CD8-positive, alpha-beta memory T cell (primary cell): ENCODE measurements at regions not wholly inside any gene's neighbourhood (a gene's known extent, or its start where the extent isn't known, plus 50 kb on each side); places are given as distances from the start of the nearest gene placed in this dataset.
"Not testable (repeated sequence)": the region's sequence is repeated elsewhere in the genome, so short reads cannot be mapped to it uniquely, and the experiment has no call there.

Source experiments
- CTCF ChIA-PET: fragments of 350-600 bp; sonication (Branson Sonifier 250); formaldehyde crosslinking; loops from one replicate; lab custom pipeline; 2021; ENCODE audit warnings: antibody characterized with exemption; lab: Charles Lee
- POLR2A ChIA-PET: fragments of 350-600 bp; sonication (Branson Sonifier 250); formaldehyde crosslinking; loops from one replicate; lab custom pipeline; 2021; ENCODE audit warnings: antibody characterized with exemption; lab: Charles Lee
- DNase-seq, 5 donors: peaks; one replicate each; pipeline versions ENCODE4 v3.0.0 to v3.0.0-alpha.2; 2020 to 2022; ENCODE audit warnings: mixed read lengths in 1 of 5
- H3K27ac ChIP-seq: one replicate; pipeline ENCODE4 v1.7.0; 2013; ENCODE audit warnings: low read depth, mild to moderate bottlenecking, low read length, moderate library complexity
- H3K27me3 ChIP-seq: 2 replicates; pipeline ENCODE4 v1.7.0; 2013; ENCODE audit warnings: low read length, mild to moderate bottlenecking; ENCODE audit not compliant: insufficient read depth, poor library complexity, severe bottlenecking
- H3K36me3 ChIP-seq: 2 replicates; pipeline ENCODE4 v1.7.0; 2013; ENCODE audit warnings: mild to moderate bottlenecking, low read length, moderate library complexity; ENCODE audit not compliant: insufficient read depth
- H3K4me1 ChIP-seq: 2 replicates; pipeline ENCODE4 v1.7.0; 2013; ENCODE audit warnings: mild to moderate bottlenecking, low read length, moderate library complexity; ENCODE audit not compliant: insufficient read depth
- H3K4me3 ChIP-seq: 2 replicates; pipeline ENCODE4 v1.7.0; 2013; ENCODE audit warnings: mild to moderate bottlenecking, low read length
- H3K9me3 ChIP-seq: 2 replicates; pipeline ENCODE4 v1.7.0; 2013; ENCODE audit warnings: mild to moderate bottlenecking, low read length
- H3K27ac Mint-ChIP-seq, 8 donors: one replicate each; pipeline ENCODE4 v1.8.0; 2020 to 2021; ENCODE audit warnings: mixed read lengths in 8 of 8, mild to moderate bottlenecking in 6 of 8, inconsistent platforms in 3 of 8, moderate library complexity in 3 of 8
- H3K27me3 Mint-ChIP-seq, 2 donors: one replicate each; pipeline ENCODE4 v1.8.0; 2020 to 2021; ENCODE audit warnings: mixed read lengths in 2 of 2, mild to moderate bottlenecking in 1 of 2, moderate library complexity in 1 of 2
- H3K36me3 Mint-ChIP-seq, 3 donors: one replicate each; pipeline ENCODE4 v1.8.0; 2020 to 2021; ENCODE audit warnings: mixed read lengths in 3 of 3, inconsistent platforms in 1 of 3, mild to moderate bottlenecking in 1 of 3
- H3K4me1 Mint-ChIP-seq, 3 donors: one replicate each; pipeline ENCODE4 v1.8.0; 2020 to 2021; ENCODE audit warnings: mixed read lengths in 3 of 3, inconsistent platforms in 1 of 3, mild to moderate bottlenecking in 1 of 3
- H3K4me3 Mint-ChIP-seq, 7 donors: one replicate each; pipeline ENCODE4 v1.8.0; 2020 to 2021; ENCODE audit warnings: mixed read lengths in 7 of 7, mild to moderate bottlenecking in 6 of 7, moderate library complexity in 4 of 7, inconsistent platforms in 2 of 7
- H3K9me3 Mint-ChIP-seq, 5 donors: one replicate each; pipeline ENCODE4 v1.8.0; 2020 to 2022; ENCODE audit warnings: mixed read lengths in 5 of 5, mild to moderate bottlenecking in 3 of 5, moderate library complexity in 2 of 5, inconsistent platforms in 1 of 5

- H3K27me3 ChIP-seq, result no peaks in the 10 kb centered on the region
- H3K27me3 Mint-ChIP-seq, result no peaks in the 10 kb centered on the region
- no peak overlapping the region for H3K4me3 Mint-ChIP-seq
- H3K4me3 ChIP-seq, result no peak overlapping the region
- no peak overlapping the region for H3K27ac ChIP-seq
- DNase-seq, result no peak
- H3K9me3 ChIP-seq, result no peaks in the 10 kb centered on the region
- no peaks in the 10 kb centered on the region for H3K4me1 ChIP-seq
- CTCF ChIA-PET, result no interaction called here
- H3K4me1 Mint-ChIP-seq, result no peaks in the 10 kb centered on the region
- no peaks in the 10 kb centered on the region for H3K36me3 Mint-ChIP-seq
- H3K36me3 ChIP-seq, result no peaks in the 10 kb centered on the region
- POLR2A ChIA-PET, result no interaction called here
- H3K9me3 Mint-ChIP-seq, result no peaks in the 10 kb centered on the region
- no peak overlapping the region for H3K27ac Mint-ChIP-seq
Measured at GRCh38 chr22:23394525-23395326, 185.4 kb downstream of the IGLL1 start.

- Mint-ChIP-seq H3K27ac (no peak overlapping the region), H3K4me3 (no peak overlapping the region), H3K9me3 (no peaks in the 10 kb centered on the region)
Measured at GRCh38 chr22:23393721-23394320, 186.3 kb downstream of the IGLL1 start.

GRCh38 chr22:23393199-23393598 lies 186.9 kb downstream of the IGLL1 start:
- CTCF ChIA-PET, H3K9me3 Mint-ChIP-seq, H3K4me1 Mint-ChIP-seq, H3K4me3 ChIP-seq, DNase-seq, H3K36me3 ChIP-seq, H3K4me3 Mint-ChIP-seq, H3K27ac ChIP-seq, H3K9me3 ChIP-seq, H3K36me3 Mint-ChIP-seq, H3K27me3 ChIP-seq, H3K27ac Mint-ChIP-seq, H3K27me3 Mint-ChIP-seq, H3K4me1 ChIP-seq, POLR2A ChIA-PET: not testable (repeated sequence)

More at GRCh38 chr22:23393721-23394320, 186.3 kb downstream of the IGLL1 start:
- no peak for DNase-seq
- POLR2A ChIA-PET, result no interaction called here
- H3K9me3 ChIP-seq, result no peaks in the 10 kb centered on the region
- no peaks in the 10 kb centered on the region for H3K27me3 Mint-ChIP-seq
- H3K27me3 ChIP-seq, result no peaks in the 10 kb centered on the region
- H3K4me1 ChIP-seq, result no peaks in the 10 kb centered on the region
- no peak overlapping the region for H3K27ac ChIP-seq
- no peaks in the 10 kb centered on the region for H3K4me1 Mint-ChIP-seq
- H3K36me3 Mint-ChIP-seq, result no peaks in the 10 kb centered on the region
- CTCF ChIA-PET, result no interaction called here
- H3K4me3 ChIP-seq, result no peak overlapping the region
- no peaks in the 10 kb centered on the region for H3K36me3 ChIP-seq

GRCh38 chr22:23392420-23393121 lies 187.5 kb downstream of the IGLL1 start:
- H3K36me3 ChIP-seq, result no peaks in the 10 kb centered on the region
- CTCF ChIA-PET, result no interaction called here
- Mint-ChIP-seq H3K27ac (no peak overlapping the region), H3K4me1 (no peaks in the 10 kb centered on the region), H3K9me3 (no peaks in the 10 kb centered on the region), H3K36me3 (no peaks in the 10 kb centered on the region), H3K4me3 (no peak overlapping the region), H3K27me3 (no peaks in the 10 kb centered on the region)
- no peaks in the 10 kb centered on the region for H3K4me1 ChIP-seq
- no peak for DNase-seq
- no peaks in the 10 kb centered on the region for H3K27me3 ChIP-seq
- H3K27ac ChIP-seq, result no peak overlapping the region
- POLR2A ChIA-PET, result no interaction called here
- H3K9me3 ChIP-seq, result no peaks in the 10 kb centered on the region
- H3K4me3 ChIP-seq, result no peak overlapping the region

- ChIA-PET CTCF (no interaction called here), POLR2A (no interaction called here)
- H3K36me3 Mint-ChIP-seq, result no peaks in the 10 kb centered on the region
- no peak overlapping the region for H3K27ac Mint-ChIP-seq
- H3K4me3 Mint-ChIP-seq, result no peak overlapping the region
- H3K9me3 Mint-ChIP-seq, result no peaks in the 10 kb centered on the region
- H3K27me3 Mint-ChIP-seq, result peaks cover 0 to under 1% of the 10 kb centered on the region in 2 donors
- H3K27me3 ChIP-seq, result no peaks in the 10 kb centered on the region
- DNase-seq, result no peak
- no peaks in the 10 kb centered on the region for H3K36me3 ChIP-seq
- H3K4me1 ChIP-seq, result no peaks in the 10 kb centered on the region
- H3K4me1 Mint-ChIP-seq, result no peaks in the 10 kb centered on the region
- no peak overlapping the region for H3K27ac ChIP-seq
- no peak overlapping the region for H3K4me3 ChIP-seq
- no peaks in the 10 kb centered on the region for H3K9me3 ChIP-seq
Measured at GRCh38 chr22:23391022-23391421, 189.1 kb downstream of the IGLL1 start.

- H3K27ac Mint-ChIP-seq, result no peak overlapping the region
Measured at GRCh38 chr22:23389271-23390071, 190.6 kb downstream of the IGLL1 start.

GRCh38 chr22:23388517-23388890 lies 191.6 kb downstream of the IGLL1 start:
- H3K36me3 Mint-ChIP-seq, result no peaks in the 10 kb centered on the region
- Histone ChIP-seq H3K9me3 (no peaks in the 10 kb centered on the region), H3K27me3 (no peaks in the 10 kb centered on the region), H3K4me1 (no peaks in the 10 kb centered on the region), H3K36me3 (no peaks in the 10 kb centered on the region), H3K27ac (no peak overlapping the region), H3K4me3 (no peak overlapping the region)
- H3K4me1 Mint-ChIP-seq, result no peaks in the 10 kb centered on the region
- DNase-seq, result no peak
- H3K27ac Mint-ChIP-seq, result no peak overlapping the region
- peaks cover under 1 to 5% of the 10 kb centered on the region in 2 donors for H3K27me3 Mint-ChIP-seq
- ChIA-PET POLR2A (no interaction called here), CTCF (interaction anchor here (1.3 kb wide), 1 partner anchor 214 kb away, joined by 3 read pairs; no protein-coding TSS in a partner anchor)
- H3K9me3 Mint-ChIP-seq, result no peaks in the 10 kb centered on the region
- no peak overlapping the region for H3K4me3 Mint-ChIP-seq

More at GRCh38 chr22:23389271-23390071, 190.6 kb downstream of the IGLL1 start:
- H3K36me3 Mint-ChIP-seq, result no peaks in the 10 kb centered on the region
- Histone ChIP-seq H3K36me3 (no peaks in the 10 kb centered on the region), H3K4me3 (no peak overlapping the region), H3K27me3 (no peaks in the 10 kb centered on the region), H3K27ac (no peak overlapping the region), H3K9me3 (no peaks in the 10 kb centered on the region), H3K4me1 (no peaks in the 10 kb centered on the region)
- CTCF ChIA-PET, result no interaction called here
- H3K4me3 Mint-ChIP-seq, result no peak overlapping the region
- POLR2A ChIA-PET, result no interaction called here
- H3K9me3 Mint-ChIP-seq, result no peaks in the 10 kb centered on the region
- H3K27me3 Mint-ChIP-seq, result peaks cover 0 to 4% of the 10 kb centered on the region in 2 donors
- no peaks in the 10 kb centered on the region for H3K4me1 Mint-ChIP-seq
- DNase-seq, result no peak
